IMR-90 (cell line): ENCODE measurements at regions not wholly inside any gene's neighbourhood (a gene's known extent, or its start where the extent isn't known, plus 50 kb on each side); places are given as distances from the start of the nearest gene placed in this dataset.
"Not testable (repeated sequence)": the region's sequence is repeated elsewhere in the genome, so short reads cannot be mapped to it uniquely, and the experiment has no call there.

Experiments used
- ATAC-seq: fragments of 200-7000 bp; cut with Tn5 transposase; 2 replicates; pipeline ENCODE4 v1.9.1; 2020; ENCODE audit warnings: low read depth, mild to moderate bottlenecking, moderate library complexity
- BruUV-seq: library from RNA; stranded (reverse); fragments of 400-500 nt; replicated peaks from 2 replicates; lab custom pipeline; 2021; lab: Mats Ljungman, UMichigan
- CTCF ChIA-PET: fragments of 300-600 bp; formaldehyde crosslinking; extraction: SDS; loops from one replicate; lab custom pipeline; 2021; ENCODE audit warnings: antibody characterized with exemption; lab: Yijun Ruan, JAX
- POLR2A ChIA-PET: fragments of 300-600 bp; sonication (Branson Sonifier 250); formaldehyde crosslinking; loops from one replicate; lab custom pipeline; 2022; ENCODE audit warnings: antibody characterized with exemption; ENCODE audit not compliant: unreplicated experiment; lab: Charles Lee
- DNase-seq: peaks from one replicate; pipeline ENCODE4 v3.0.0; 2013
- H2AFZ ChIP-seq: replicated peaks from 2 replicates; pipeline ENCODE3; 2013; ENCODE audit warnings: low read length, mild to moderate bottlenecking; ENCODE audit not compliant: poor library complexity
- H2AK5ac ChIP-seq: 2 replicates; pipeline ENCODE4 v1.6.1; 2013; ENCODE audit warnings: low read depth, low read length, inconsistent platforms
- H2AK9ac ChIP-seq: replicated peaks from 2 replicates; pipeline ENCODE3; 2013; ENCODE audit warnings: mild to moderate bottlenecking, low read depth, low read length, moderate library complexity; ENCODE audit not compliant: poor library complexity
- H2BK120ac ChIP-seq: 2 replicates; pipeline ENCODE4 v1.6.1; 2013; ENCODE audit warnings: low read depth, low read length, inconsistent platforms
- H2BK15ac ChIP-seq: 3 replicates; pipeline ENCODE4 v1.6.1; 2013; ENCODE audit warnings: low read depth, low read length, inconsistent platforms
- H2BK20ac ChIP-seq: 2 replicates; pipeline ENCODE4 v1.6.1; 2013; ENCODE audit warnings: low read depth, mild to moderate bottlenecking, inconsistent platforms, low read length, moderate library complexity
- H2BK5ac ChIP-seq: 2 replicates; pipeline ENCODE4 v1.6.1; 2013; ENCODE audit warnings: mild to moderate bottlenecking, low read depth, low read length, inconsistent platforms; ENCODE audit not compliant: poor library complexity, severe bottlenecking
- H3K14ac ChIP-seq: replicated peaks from 2 replicates; pipeline ENCODE4 v1.6.1; 2013; ENCODE audit warnings: low read depth, low read length, inconsistent platforms
- H3K18ac ChIP-seq: 2 replicates; pipeline ENCODE4 v1.6.1; 2013; ENCODE audit warnings: low read depth, low read length, control low read depth
- H3K23ac ChIP-seq: 2 replicates; pipeline ENCODE4 v1.6.1; 2013; ENCODE audit warnings: low read depth, low read length, inconsistent platforms
- H3K27ac ChIP-seq: 2 replicates; pipeline ENCODE4 v1.5.1; 2013; ENCODE audit warnings: mild to moderate bottlenecking, control low read depth, low read length; ENCODE audit not compliant: insufficient read depth
- H3K27me3 ChIP-seq: 2 replicates; pipeline ENCODE4 v1.6.1; 2013; ENCODE audit warnings: low read length; ENCODE audit not compliant: control insufficient read depth, insufficient read depth
- H3K36me3 ChIP-seq: 2 replicates; pipeline ENCODE4 v1.6.1; 2013; ENCODE audit warnings: low read length, mixed read lengths; ENCODE audit not compliant: control insufficient read depth, insufficient read depth
- H3K4ac ChIP-seq: 2 replicates; pipeline ENCODE4 v1.6.1; 2013; ENCODE audit warnings: low read depth, low read length, inconsistent platforms
- H3K4me1 ChIP-seq: 2 replicates; pipeline ENCODE4 v1.6.1; 2013; ENCODE audit warnings: low read length, mixed read lengths; ENCODE audit not compliant: control insufficient read depth, insufficient read depth
- H3K4me2 ChIP-seq: 2 replicates; pipeline ENCODE4 v1.6.1; 2013; ENCODE audit warnings: low read depth, mild to moderate bottlenecking, control low read depth, low read length, moderate library complexity
- H3K4me3 ChIP-seq: 2 replicates; pipeline ENCODE4 v1.5.1; 2013; ENCODE audit warnings: low read depth, mild to moderate bottlenecking, control low read depth, low read length, moderate library complexity; ENCODE audit not compliant: insufficient read depth
- H3K56ac ChIP-seq: 2 replicates; pipeline ENCODE4 v1.6.1; 2013; ENCODE audit warnings: low read length, inconsistent platforms; ENCODE audit not compliant: insufficient read depth; ENCODE audit errors: extremely low read depth
- H3K79me1 ChIP-seq, 2 experiments: 2 replicates each; pipeline ENCODE4 v1.6.1; 2013; ENCODE audit warnings: low read length in 2 of 2, inconsistent platforms in 1 of 2, low read depth in 1 of 2
- H3K9ac ChIP-seq: 2 replicates; pipeline ENCODE4 v1.6.1; 2013; ENCODE audit warnings: low read depth, low read length, control low read depth
- H3K9me1 ChIP-seq: 2 replicates; pipeline ENCODE4 v1.6.1; 2013; ENCODE audit warnings: low read length, inconsistent platforms; ENCODE audit not compliant: insufficient read depth
- H3K9me3 ChIP-seq: 2 replicates; pipeline ENCODE4 v1.6.1; 2013; ENCODE audit warnings: low read length; ENCODE audit not compliant: control insufficient read depth, insufficient read depth
- H4K20me1 ChIP-seq: 2 replicates; pipeline ENCODE4 v1.6.1; 2013; ENCODE audit warnings: low read length, inconsistent platforms; ENCODE audit not compliant: insufficient read depth
- H4K5ac ChIP-seq: 2 replicates; pipeline ENCODE4 v1.6.1; 2013; ENCODE audit warnings: mild to moderate bottlenecking, low read depth, low read length, control low read depth
- H4K8ac ChIP-seq, 2 experiments: 2 replicates each; pipeline ENCODE4 v1.6.1; 2013; ENCODE audit warnings: low read depth in 2 of 2, low read length in 2 of 2, control low read depth in 1 of 2, inconsistent platforms in 1 of 2
- H4K91ac ChIP-seq: 2 replicates; pipeline ENCODE4 v1.6.1; 2013; ENCODE audit warnings: low read depth, low read length, inconsistent platforms; ENCODE audit not compliant: insufficient read depth
- WGBS, 2 experiments: methylation state at CpG; one replicate each; pipeline versions ENCODE4 v1.1.5 to v1.1.7; 2013; ENCODE audit warnings: missing lambda C conversion rate in 2 of 2; ENCODE audit not compliant: insufficient read length in 1 of 2; ENCODE audit errors: extremely low coverage in 2 of 2; 5-methylcytosine and 5-hydroxymethylcytosine counted together
- dilution Hi-C: fragments of 300-500 bp; cut with HindIII; formaldehyde crosslinking; loops from one replicate; pipeline ENCODE4 v1.14.3; 2018; ENCODE audit warnings: low sequenced_read_pairs; ENCODE audit not compliant: unreplicated experiment
- in situ Hi-C: fragments of 300-500 bp; cut with MboI; formaldehyde crosslinking; loops from 3 replicates; pipeline ENCODE4 v1.14.3; 2019; ENCODE audit warnings: low sequenced_read_pairs, inconsistent platforms, mixed read lengths
- intact Hi-C: fragments of 100-400 bp; cut with micrococcal nuclease; formaldehyde crosslinking; loops from 2 replicates; pipeline ENCODE4 v1.10.0; 2022

DNA sequence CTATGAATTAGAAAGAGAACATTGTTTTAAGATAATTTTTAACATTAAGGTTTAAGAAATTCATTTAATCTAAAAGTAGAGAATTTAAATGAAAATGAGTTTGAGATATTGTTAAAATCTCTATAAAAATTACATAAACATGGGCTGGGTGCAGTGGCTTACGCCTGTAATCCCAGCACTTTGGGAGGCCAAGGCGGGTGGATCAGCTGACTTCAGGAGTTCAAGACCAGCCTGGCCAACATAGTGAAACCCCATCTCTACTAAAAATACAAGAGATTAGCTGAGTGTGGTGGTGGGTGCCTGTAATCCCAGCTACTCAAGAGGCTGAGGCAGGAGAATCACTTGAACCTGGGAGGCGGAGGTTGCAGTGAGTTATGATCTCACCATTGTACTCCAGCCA is 1379.6 kb downstream of the NCAM2 start:
- H4K91ac ChIP-seq, H2BK5ac ChIP-seq, DNase-seq, H2BK120ac ChIP-seq, H2BK20ac ChIP-seq, intact Hi-C loops, H3K36me3 ChIP-seq, H3K9me1 ChIP-seq, H3K56ac ChIP-seq, H3K4ac ChIP-seq, in situ Hi-C loops, BruUV-seq, dilution Hi-C loops, H3K14ac ChIP-seq, H2BK15ac ChIP-seq, H4K8ac ChIP-seq, H3K4me1 ChIP-seq, H3K4me3 ChIP-seq, ATAC-seq, H3K23ac ChIP-seq, H2AK5ac ChIP-seq, H3K9me3 ChIP-seq, H3K4me2 ChIP-seq, H2AK9ac ChIP-seq, H4K20me1 ChIP-seq, H2AFZ ChIP-seq, H3K79me1 ChIP-seq, H4K5ac ChIP-seq, H3K9ac ChIP-seq, H3K27ac ChIP-seq, H3K27me3 ChIP-seq, POLR2A ChIA-PET, H3K18ac ChIP-seq: not testable (repeated sequence)
- no CpG with 5 or more reads among the region's 3 CpGs for WGBS, 2 experiments
- CTCF ChIA-PET: interaction anchor here (0.6 kb wide), 1 partner anchor 1378 kb away, joined by 5 read pairs; no protein-coding TSS in a partner anchor
